ENCODE measurements at regions not wholly inside any gene's neighbourhood (a gene's known extent, or its start where the extent isn't known, plus 50 kb on each side); places are given as distances from the start of the nearest gene placed in this dataset.
A peak's percentile ranks its signal among the peaks of the same experiment; 100 is the strongest.

GRCh38 chr7:16347827-16348192, 73.5 kb downstream of the CRPPA start:
- no peak overlapping the region for H2BK20ac ChIP-seq (ENCODE audit: low read depth, low read length)
- H3K36me3 ChIP-seq (ENCODE audit: control insufficient read depth, insufficient read depth, low read length), result no peaks in the 10 kb centered on the region
- CTCF ChIA-PET, result no interaction called here
- no peak overlapping the region for H4K5ac ChIP-seq (ENCODE audit: low read depth, low read length)
- DNase-seq (peak; percentile 10), ATAC-seq (ENCODE audit: low read depth) (no peak)
- H3K23ac ChIP-seq (ENCODE audit: low read depth, low read length), result no peak overlapping the region
- WGBS, 2 experiments (ENCODE audit: extremely low coverage in 2 of 2, insufficient read length in 1 of 2), result no CpG with 5 or more reads among the region's 1 CpG
- H4K20me1 ChIP-seq (ENCODE audit: insufficient read depth, low read length), result no peaks in the 10 kb centered on the region
- no peak overlapping the region for H3K9ac ChIP-seq (ENCODE audit: low read depth, low read length)
- H3K4ac ChIP-seq (ENCODE audit: low read depth, low read length), result no peak overlapping the region
- H3K9me1 ChIP-seq (ENCODE audit: insufficient read depth, low read length), result no peaks in the 10 kb centered on the region
- H2BK120ac ChIP-seq (ENCODE audit: low read depth, low read length), result no peak overlapping the region
- dilution Hi-C loops (cut with HindIII; ENCODE audit: low sequenced_read_pairs, unreplicated experiment) (no loop called here), intact Hi-C loops (cut with micrococcal nuclease) (no loop called here), in situ Hi-C loops (cut with MboI; ENCODE audit: low sequenced_read_pairs) (no loop called here)
- POLR2A ChIA-PET (ENCODE audit: unreplicated experiment), result no interaction called here
- no peak overlapping the region for H2BK5ac ChIP-seq (ENCODE audit: low read depth, low read length, poor library complexity, severe bottlenecking)
- H2BK15ac ChIP-seq (ENCODE audit: low read depth, low read length), result no peak overlapping the region
- TF ChIP-seq BHLHE40 (IDR thresholded peaks at IDR 0.05; ENCODE audit: low read depth, low read length) (no peak), MAFK (IDR thresholded peaks at IDR 0.05; ENCODE audit: low read depth, low read length) (no peak), CEBPB (IDR thresholded peaks at IDR 0.05; ENCODE audit: low read depth, low read length) (no peak), SMC3 (IDR thresholded peaks at IDR 0.05; ENCODE audit: low read depth, low read length) (no peak), RFX5 (IDR thresholded peaks at IDR 0.05; ENCODE audit: low read depth, low read length) (no peak), RAD21 (IDR thresholded peaks at IDR 0.05; ENCODE audit: low read length) (no peak), USF2 (IDR thresholded peaks at IDR 0.05; ENCODE audit: low read depth, low read length) (no peak), CHD1 (IDR thresholded peaks at IDR 0.05; ENCODE audit: low read depth, low read length) (no peak), CTCF (conservative IDR thresholded peaks at IDR 0.05; ENCODE audit: low read depth, low read length) (no peak), POLR2A (IDR thresholded peaks at IDR 0.05; ENCODE audit: low read depth, low read length) (no peak), MXI1 (IDR thresholded peaks at IDR 0.05; ENCODE audit: borderline replicate concordance, low read depth, low read length) (no peak)
- peak overlapping the region; percentile 19; the same call in 1 of the 2 replicates for H3K18ac ChIP-seq (ENCODE audit: low read depth, low read length)
- H3K4me1 ChIP-seq (ENCODE audit: control insufficient read depth, insufficient read depth, low read length), result peaks cover 4% of the 10 kb centered on the region; the same call in 1 of the 2 replicates
- no TSS peak for BruUV-seq (replicated peaks)
- no peak overlapping the region for H3K4me3 ChIP-seq (ENCODE audit: insufficient read depth, low read depth, low read length)
- H3K27ac ChIP-seq (ENCODE audit: insufficient read depth, low read length), result no peak overlapping the region
- H4K91ac ChIP-seq (ENCODE audit: insufficient read depth, low read depth, low read length), result no peak overlapping the region
- H3K9me3 ChIP-seq (ENCODE audit: control insufficient read depth, insufficient read depth, low read length), result no peaks in the 10 kb centered on the region
- H3K79me1 ChIP-seq (ENCODE audit: low read depth in 1 of 2, low read length in 2 of 2), result no peaks in the 10 kb centered on the region
- no peak overlapping the region for H2AK5ac ChIP-seq (ENCODE audit: low read depth, low read length)
- H4K8ac ChIP-seq (ENCODE audit: low read depth in 2 of 2, low read length in 2 of 2), result no peak overlapping the region
- no peak overlapping the region for H2AFZ ChIP-seq (replicated peaks; ENCODE audit: low read length, poor library complexity)
- no peak overlapping the region for H3K14ac ChIP-seq (replicated peaks; ENCODE audit: low read depth, low read length)
- no peaks in the 10 kb centered on the region for H3K27me3 ChIP-seq (ENCODE audit: control insufficient read depth, insufficient read depth, low read length)
- no peak overlapping the region for H2AK9ac ChIP-seq (replicated peaks; ENCODE audit: low read depth, low read length, poor library complexity)
- no peak overlapping the region for H3K56ac ChIP-seq (ENCODE audit: extremely low read depth, insufficient read depth, low read length)
- peak overlapping the region; percentile 74; the same call in 1 of the 2 replicates for H3K4me2 ChIP-seq (ENCODE audit: low read depth, low read length)
